ENCODE measurements at regions not wholly inside any gene's neighbourhood (a gene's known extent, or its start where the extent isn't known, plus 50 kb on each side); places are given as distances from the start of the nearest gene placed in this dataset.

GRCh38 chr10:23693925-23694324 is 255.1 kb downstream of the OTUD1 start:
- Histone ChIP-seq H3K27me3 (ENCODE audit: control insufficient read depth, insufficient read depth, low read length) (peaks cover 68% of the 10 kb centered on the region), H3K4me1 (ENCODE audit: control insufficient read depth, insufficient read depth, low read length) (peaks cover 6% of the 10 kb centered on the region), H3K27ac (ENCODE audit: low read length) (no peak overlapping the region), H3K9me3 (ENCODE audit: control insufficient read depth, low read depth, low read length) (no peaks in the 10 kb centered on the region), H3K4me3 (ENCODE audit: low read length) (no peak overlapping the region), H3K36me3 (ENCODE audit: control insufficient read depth, insufficient read depth, low read length) (no peaks in the 10 kb centered on the region)
- no peak for DNase-seq
- WGBS (ENCODE audit: insufficient coverage, low lambda C conversion rate) = no CpG with 5 or more reads among the region's 18 CpGs

- H3K36me3 ChIP-seq (ENCODE audit: control insufficient read depth, insufficient read depth, low read length) = no peaks in the 10 kb centered on the region
- no peaks in the 10 kb centered on the region for H3K9me3 ChIP-seq (ENCODE audit: control insufficient read depth, low read depth, low read length)
- peaks cover 6% of the 10 kb centered on the region for H3K4me1 ChIP-seq (ENCODE audit: control insufficient read depth, insufficient read depth, low read length)
- peaks cover 70% of the 10 kb centered on the region for H3K27me3 ChIP-seq (ENCODE audit: control insufficient read depth, insufficient read depth, low read length)
- DNase-seq = peak in 1 of 2 donors; percentile 42
- peak overlapping the region; percentile 24 for H3K4me3 ChIP-seq (ENCODE audit: low read length)
- no peak overlapping the region for H3K27ac ChIP-seq (ENCODE audit: low read length)
- no CpG with 5 or more reads among the region's 49 CpGs for WGBS (ENCODE audit: insufficient coverage, low lambda C conversion rate)
Observed at GRCh38 chr10:23694446-23694920, 255.6 kb downstream of the OTUD1 start.

GRCh38 chr10:23694921-23695824 is 256.3 kb downstream of the OTUD1 start:
- H3K9me3 ChIP-seq (ENCODE audit: control insufficient read depth, low read depth, low read length) = no peaks in the 10 kb centered on the region
- DNase-seq = peak in 1 of 2 donors; percentile 28
- peaks cover 71% of the 10 kb centered on the region for H3K27me3 ChIP-seq (ENCODE audit: control insufficient read depth, insufficient read depth, low read length)
- H3K36me3 ChIP-seq (ENCODE audit: control insufficient read depth, insufficient read depth, low read length) = no peaks in the 10 kb centered on the region
- H3K4me1 ChIP-seq (ENCODE audit: control insufficient read depth, insufficient read depth, low read length) = peaks cover 6% of the 10 kb centered on the region
- H3K27ac ChIP-seq (ENCODE audit: low read length) = no peak overlapping the region
- no CpG with 5 or more reads among the region's 63 CpGs for WGBS (ENCODE audit: insufficient coverage, low lambda C conversion rate)
- peak overlapping the region; percentile 24 for H3K4me3 ChIP-seq (ENCODE audit: low read length)

GRCh38 chr10:23695825-23696420 is 257.0 kb downstream of the OTUD1 start:
- Histone ChIP-seq H3K4me1 (ENCODE audit: control insufficient read depth, insufficient read depth, low read length) (peaks cover 6% of the 10 kb centered on the region), H3K27me3 (ENCODE audit: control insufficient read depth, insufficient read depth, low read length) (peaks cover 69% of the 10 kb centered on the region), H3K27ac (ENCODE audit: low read length) (no peak overlapping the region), H3K9me3 (ENCODE audit: control insufficient read depth, low read depth, low read length) (no peaks in the 10 kb centered on the region), H3K4me3 (ENCODE audit: low read length) (no peak overlapping the region), H3K36me3 (ENCODE audit: control insufficient read depth, insufficient read depth, low read length) (no peaks in the 10 kb centered on the region)
- no peak for DNase-seq
- 7% methylated on average over 5 of the region's 36 CpGs for WGBS (ENCODE audit: insufficient coverage, low lambda C conversion rate)

DNA sequence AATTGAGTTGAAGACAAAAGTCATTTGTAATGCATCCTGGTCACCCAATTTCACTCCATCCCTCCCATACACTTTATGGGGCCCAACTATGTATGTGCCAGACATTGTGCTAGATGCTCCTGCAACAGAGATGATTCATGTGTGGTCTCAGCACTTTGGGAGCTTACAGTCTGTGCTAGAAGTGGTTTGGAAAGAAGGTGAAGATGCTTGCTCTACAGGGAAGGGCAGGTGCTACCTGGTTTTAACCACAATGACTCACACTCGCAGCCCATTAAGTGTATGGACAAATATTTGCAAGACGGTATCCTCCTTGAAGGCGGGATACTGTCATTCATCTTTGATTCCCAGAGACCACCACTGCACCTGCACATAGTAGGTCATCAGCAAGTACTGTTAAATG is 257.6 kb downstream of the OTUD1 start:
- WGBS (ENCODE audit: insufficient coverage, low lambda C conversion rate) = no CpG with 5 or more reads among the region's 3 CpGs
- DNase-seq = no peak
- no peaks in the 10 kb centered on the region for H3K9me3 ChIP-seq (ENCODE audit: control insufficient read depth, low read depth, low read length)
- peaks cover 66% of the 10 kb centered on the region for H3K27me3 ChIP-seq (ENCODE audit: control insufficient read depth, insufficient read depth, low read length)
- peaks cover 6% of the 10 kb centered on the region for H3K4me1 ChIP-seq (ENCODE audit: control insufficient read depth, insufficient read depth, low read length)
- H3K4me3 ChIP-seq (ENCODE audit: low read length) = no peak overlapping the region
- H3K36me3 ChIP-seq (ENCODE audit: control insufficient read depth, insufficient read depth, low read length) = no peaks in the 10 kb centered on the region
- no peak overlapping the region for H3K27ac ChIP-seq (ENCODE audit: low read length)

GRCh38 chr10:23702977-23703414 is 264.1 kb downstream of the OTUD1 start:
- DNase-seq = peak; percentile 42 to 47
- no peaks in the 10 kb centered on the region for H3K9me3 ChIP-seq (ENCODE audit: control insufficient read depth, low read depth, low read length)
- WGBS (ENCODE audit: insufficient coverage, low lambda C conversion rate) = 60% methylated on average over 1 of the region's 9 CpGs
- H3K4me1 ChIP-seq (ENCODE audit: control insufficient read depth, insufficient read depth, low read length) = no peaks in the 10 kb centered on the region
- peaks cover 11% of the 10 kb centered on the region for H3K27me3 ChIP-seq (ENCODE audit: control insufficient read depth, insufficient read depth, low read length)
- H3K4me3 ChIP-seq (ENCODE audit: low read length) = peak overlapping the region; percentile 17
- H3K36me3 ChIP-seq (ENCODE audit: control insufficient read depth, insufficient read depth, low read length) = no peaks in the 10 kb centered on the region
- H3K27ac ChIP-seq (ENCODE audit: low read length) = no peak overlapping the region

GRCh38 chr10:23715363-23715762 is 276.5 kb downstream of the OTUD1 start:
- 100% methylated on average over 1 of the region's 1 CpG for WGBS (ENCODE audit: insufficient coverage, low lambda C conversion rate)
- H3K36me3 ChIP-seq (ENCODE audit: control insufficient read depth, insufficient read depth, low read length) = no peaks in the 10 kb centered on the region
- H3K4me1 ChIP-seq (ENCODE audit: control insufficient read depth, insufficient read depth, low read length) = no peaks in the 10 kb centered on the region
- H3K9me3 ChIP-seq (ENCODE audit: control insufficient read depth, low read depth, low read length) = no peaks in the 10 kb centered on the region
- no peak for DNase-seq
- H3K27me3 ChIP-seq (ENCODE audit: control insufficient read depth, insufficient read depth, low read length) = no peaks in the 10 kb centered on the region
- H3K27ac ChIP-seq (ENCODE audit: low read length) = no peak overlapping the region
- no peak overlapping the region for H3K4me3 ChIP-seq (ENCODE audit: low read length)

DNA sequence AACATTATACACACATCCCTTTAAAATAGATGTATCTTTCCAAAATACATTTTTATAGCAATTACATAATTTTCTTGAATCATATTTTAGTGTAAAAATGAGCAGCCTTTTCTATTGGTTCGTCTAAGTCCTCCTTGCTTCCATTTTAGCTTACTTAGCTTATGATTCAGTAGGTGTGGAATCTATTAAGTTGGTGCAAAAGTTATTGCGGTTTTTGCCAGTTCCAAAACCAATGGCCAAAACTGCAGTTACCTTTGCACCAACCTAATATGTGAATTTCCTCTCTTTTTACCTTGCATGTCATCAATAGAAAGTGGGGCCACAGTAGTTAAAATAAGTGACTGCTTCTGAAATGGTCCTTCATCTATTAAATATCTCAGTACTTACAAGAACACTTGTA is 279.0 kb downstream of the OTUD1 start:
- no peak for DNase-seq
- no peaks in the 10 kb centered on the region for H3K4me1 ChIP-seq (ENCODE audit: control insufficient read depth, insufficient read depth, low read length)
- H3K27ac ChIP-seq (ENCODE audit: low read length) = no peak overlapping the region
- no peaks in the 10 kb centered on the region for H3K9me3 ChIP-seq (ENCODE audit: control insufficient read depth, low read depth, low read length)
- H3K36me3 ChIP-seq (ENCODE audit: control insufficient read depth, insufficient read depth, low read length) = no peaks in the 10 kb centered on the region
- H3K4me3 ChIP-seq (ENCODE audit: low read length) = no peak overlapping the region
- 86% methylated on average over 1 of the region's 2 CpGs for WGBS (ENCODE audit: insufficient coverage, low lambda C conversion rate)
- H3K27me3 ChIP-seq (ENCODE audit: control insufficient read depth, insufficient read depth, low read length) = no peaks in the 10 kb centered on the region

DNA sequence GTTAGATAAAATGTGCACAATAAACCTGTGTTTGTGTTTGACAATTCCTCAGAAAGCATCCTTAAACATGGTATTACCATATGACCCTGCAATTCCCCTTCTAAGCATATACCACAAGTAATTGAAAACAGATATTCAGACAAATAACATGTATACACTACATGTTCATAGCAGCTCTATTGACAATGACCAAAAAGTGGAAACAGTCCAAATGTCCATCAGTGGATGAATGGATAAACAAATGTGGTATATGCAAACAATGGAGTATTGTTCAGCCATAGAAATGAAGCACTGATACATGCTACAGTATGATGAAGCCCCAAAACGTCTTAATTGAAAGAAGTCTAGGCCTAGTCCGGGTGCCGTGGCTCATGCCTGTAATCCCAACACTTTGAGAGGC is 280.1 kb downstream of the OTUD1 start:
- Histone ChIP-seq H3K27me3 (ENCODE audit: control insufficient read depth, insufficient read depth, low read length) (no peaks in the 10 kb centered on the region), H3K27ac (ENCODE audit: low read length) (no peak overlapping the region), H3K36me3 (ENCODE audit: control insufficient read depth, insufficient read depth, low read length) (no peaks in the 10 kb centered on the region), H3K9me3 (ENCODE audit: control insufficient read depth, low read depth, low read length) (no peaks in the 10 kb centered on the region), H3K4me1 (ENCODE audit: control insufficient read depth, insufficient read depth, low read length) (no peaks in the 10 kb centered on the region), H3K4me3 (ENCODE audit: low read length) (no peak overlapping the region)
- WGBS (ENCODE audit: insufficient coverage, low lambda C conversion rate) = no CpG with 5 or more reads among the region's 3 CpGs
- DNase-seq = no peak

GRCh38 chr10:23723796-23724195 is 284.9 kb downstream of the OTUD1 start:
- no peaks in the 10 kb centered on the region for H3K36me3 ChIP-seq (ENCODE audit: control insufficient read depth, insufficient read depth, low read length)
- H3K4me3 ChIP-seq (ENCODE audit: low read length) = no peak overlapping the region
- H3K9me3 ChIP-seq (ENCODE audit: control insufficient read depth, low read depth, low read length) = no peaks in the 10 kb centered on the region
- no peaks in the 10 kb centered on the region for H3K27me3 ChIP-seq (ENCODE audit: control insufficient read depth, insufficient read depth, low read length)
- DNase-seq = no peak
- no peak overlapping the region for H3K27ac ChIP-seq (ENCODE audit: low read length)
- no peaks in the 10 kb centered on the region for H3K4me1 ChIP-seq (ENCODE audit: control insufficient read depth, insufficient read depth, low read length)
- WGBS (ENCODE audit: insufficient coverage, low lambda C conversion rate) = 84% methylated on average over 2 of the region's 6 CpGs
